Neuronal stem cell (in vitro differentiated cells): ENCODE measurements at regions not wholly inside any gene's neighbourhood (a gene's known extent, or its start where the extent isn't known, plus 50 kb on each side); places are given as distances from the start of the nearest gene placed in this dataset.

Experiments used
- DNase-seq: peaks from one replicate; pipeline ENCODE4 v3.0.0-alpha.2; 2013; ENCODE audit warnings: low spot score
- H2AFZ ChIP-seq: one replicate; pipeline ENCODE4 v1.6.1; 2013; ENCODE audit warnings: mild to moderate bottlenecking, low read length, inconsistent platforms
- H2AK5ac ChIP-seq: 2 replicates; pipeline ENCODE4 v1.6.1; 2013; ENCODE audit warnings: low read depth, mild to moderate bottlenecking, inconsistent platforms, low read length, moderate library complexity, mixed read lengths
- H2BK120ac ChIP-seq: 2 replicates; pipeline ENCODE4 v1.6.1; 2013; ENCODE audit warnings: low read depth, mild to moderate bottlenecking, inconsistent platforms, low read length, moderate library complexity, mixed read lengths
- H2BK12ac ChIP-seq: one replicate; pipeline ENCODE4 v1.6.1; 2013; ENCODE audit warnings: low read length, inconsistent platforms
- H2BK15ac ChIP-seq: 2 replicates; pipeline ENCODE4 v1.6.1; 2013; ENCODE audit warnings: mild to moderate bottlenecking, low read length, inconsistent platforms, mixed read lengths
- H2BK5ac ChIP-seq: one replicate; pipeline ENCODE4 v1.6.1; 2013; ENCODE audit warnings: inconsistent platforms, mild to moderate bottlenecking, low read length, moderate library complexity
- H3K14ac ChIP-seq: one replicate; pipeline ENCODE4 v1.6.1; 2013; ENCODE audit warnings: low read length, inconsistent platforms
- H3K18ac ChIP-seq: 2 replicates; pipeline ENCODE4 v1.6.1; 2013; ENCODE audit warnings: low read length, inconsistent platforms
- H3K23ac ChIP-seq: 2 replicates; pipeline ENCODE4 v1.6.1; 2013; ENCODE audit warnings: low read depth, mild to moderate bottlenecking, mixed read lengths, low read length, inconsistent platforms; ENCODE audit not compliant: poor library complexity
- H3K27ac ChIP-seq: replicated peaks from 3 replicates; pipeline ENCODE4 v1.5.1; 2013; ENCODE audit warnings: low read length, inconsistent platforms
- H3K27me3 ChIP-seq, 3 experiments: 2 replicates each; pipeline ENCODE4 v1.6.1; 2013; ENCODE audit warnings: low read length in 3 of 3, mild to moderate bottlenecking in 2 of 3, inconsistent platforms in 1 of 3, low read depth in 1 of 3, mixed read lengths in 1 of 3, moderate library complexity in 1 of 3; ENCODE audit not compliant: control insufficient read depth in 3 of 3, insufficient read depth in 3 of 3
- H3K36me3 ChIP-seq, 2 donors: replicated peaks in 1 of 2; 2 replicates each; pipeline ENCODE4 v1.6.1; 2013; ENCODE audit warnings: low read length in 2 of 2; ENCODE audit not compliant: control insufficient read depth in 2 of 2, insufficient read depth in 2 of 2
- H3K4ac ChIP-seq: 2 replicates; pipeline ENCODE4 v1.6.1; 2013; ENCODE audit warnings: inconsistent platforms, mild to moderate bottlenecking, low read length, moderate library complexity
- H3K4me1 ChIP-seq, 2 donors: 1 replicate in 1 of 2; 2 replicates in 1 of 2; pipeline ENCODE4 v1.6.1; 2013; ENCODE audit warnings: low read length in 2 of 2, low read depth in 1 of 2; ENCODE audit not compliant: control insufficient read depth in 2 of 2, insufficient read depth in 1 of 2
- H3K4me2 ChIP-seq: one replicate; pipeline ENCODE4 v1.6.1; 2013; ENCODE audit warnings: mild to moderate bottlenecking, low read length, inconsistent platforms; ENCODE audit not compliant: insufficient read depth, poor library complexity, severe bottlenecking
- H3K4me3 ChIP-seq, 2 donors: 2 replicates each; pipeline ENCODE4 v1.5.1; 2013; ENCODE audit warnings: low read length in 2 of 2, mild to moderate bottlenecking in 2 of 2, inconsistent platforms in 1 of 2, moderate library complexity in 1 of 2
- H3K79me1 ChIP-seq: one replicate; pipeline ENCODE4 v1.6.1; 2013; ENCODE audit warnings: low read depth, mild to moderate bottlenecking, inconsistent platforms, low read length, moderate library complexity
- H3K9ac ChIP-seq: one replicate; pipeline ENCODE4 v1.6.1; 2013; ENCODE audit warnings: mild to moderate bottlenecking, low read depth, low read length, inconsistent platforms; ENCODE audit not compliant: poor library complexity
- H3K9me3 ChIP-seq, 2 donors: replicated peaks in 1 of 2; 2 replicates each; pipeline versions ENCODE3 to v1.6.1; 2013; ENCODE audit warnings: low read length in 2 of 2, mild to moderate bottlenecking in 2 of 2, inconsistent platforms in 1 of 2, low read depth in 1 of 2, mixed read lengths in 1 of 2, moderate library complexity in 1 of 2; ENCODE audit not compliant: control insufficient read depth in 2 of 2, insufficient read depth in 1 of 2
- H4K8ac ChIP-seq: one replicate; pipeline ENCODE4 v1.6.1; 2013; ENCODE audit warnings: low read depth, mild to moderate bottlenecking, inconsistent platforms, low read length, moderate library complexity
- H4K91ac ChIP-seq: one replicate; pipeline ENCODE4 v1.6.1; 2013; ENCODE audit warnings: low read length, low read depth, mild to moderate bottlenecking, inconsistent platforms; ENCODE audit not compliant: poor library complexity
- WGBS, 2 donors: extraction: QIAGEN DNeasy Blood & Tissue Kit; methylation state at CpG; one replicate each; pipeline ENCODE4 v1.1.7; 2013; ENCODE audit warnings: missing lambda C conversion rate in 2 of 2, mixed read lengths in 1 of 2; ENCODE audit not compliant: insufficient read length in 2 of 2, insufficient replicate concordance in 1 of 2; ENCODE audit errors: extremely low coverage in 2 of 2; 5-methylcytosine and 5-hydroxymethylcytosine counted together

GRCh38 chr13:59510386-59510785, 653.3 kb downstream of the DIAPH3 start:
- Histone ChIP-seq H2BK5ac (no peak overlapping the region), H3K4me3 (no peak overlapping the region), H2BK120ac (no peak overlapping the region), H3K18ac (no peak overlapping the region), H4K91ac (no peak overlapping the region), H3K4me2 (no peak overlapping the region), H3K9ac (no peak overlapping the region), H3K23ac (no peak overlapping the region), H3K4me1 (no peaks in the 10 kb centered on the region), H2BK15ac (no peak overlapping the region), H2AFZ (no peak overlapping the region), H2BK12ac (no peak overlapping the region), H3K9me3 (no peaks in the 10 kb centered on the region), H3K79me1 (no peaks in the 10 kb centered on the region), H2AK5ac (no peak overlapping the region), H3K27me3 (no peaks in the 10 kb centered on the region), H3K14ac (no peak overlapping the region), H3K4ac (no peak overlapping the region), H4K8ac (no peak overlapping the region), H3K27ac (no peak overlapping the region), H3K36me3 (no peaks in the 10 kb centered on the region)
- DNase-seq = no peak
- WGBS, 2 donors = no CpG with 5 or more reads among the region's 4 CpGs

- H3K9ac ChIP-seq = no peak overlapping the region
- H3K4ac ChIP-seq = no peak overlapping the region
- no peaks in the 10 kb centered on the region for H3K4me1 ChIP-seq
- H3K27me3 ChIP-seq = no peaks in the 10 kb centered on the region
- no peak overlapping the region for H4K8ac ChIP-seq
- no CpG with 5 or more reads among the region's 1 CpG for WGBS, 2 donors
- H3K4me2 ChIP-seq = no peak overlapping the region
- no peak for DNase-seq
- H3K79me1 ChIP-seq = no peaks in the 10 kb centered on the region
- no peak overlapping the region for H2AFZ ChIP-seq
- H3K9me3 ChIP-seq = no peaks in the 10 kb centered on the region
- no peak overlapping the region for H2AK5ac ChIP-seq
- no peak overlapping the region for H4K91ac ChIP-seq
- H2BK5ac ChIP-seq = no peak overlapping the region
- H3K27ac ChIP-seq = no peak overlapping the region
- no peak overlapping the region for H2BK15ac ChIP-seq
- no peak overlapping the region for H3K14ac ChIP-seq
- H3K18ac ChIP-seq = no peak overlapping the region
- no peak overlapping the region for H2BK12ac ChIP-seq
- no peak overlapping the region for H3K23ac ChIP-seq
- H3K4me3 ChIP-seq = no peak overlapping the region
- H2BK120ac ChIP-seq = no peak overlapping the region
- no peaks in the 10 kb centered on the region for H3K36me3 ChIP-seq
Observed at GRCh38 chr13:59513686-59514085, 650.0 kb downstream of the DIAPH3 start.

GRCh38 chr13:59514316-59514715, 649.4 kb downstream of the DIAPH3 start:
- no peak overlapping the region for H2BK12ac ChIP-seq
- no peak overlapping the region for H2BK15ac ChIP-seq
- no peak overlapping the region for H3K4ac ChIP-seq
- no peak overlapping the region for H2AK5ac ChIP-seq
- no peaks in the 10 kb centered on the region for H3K9me3 ChIP-seq
- DNase-seq = no peak
- no peak overlapping the region for H2BK5ac ChIP-seq
- H3K18ac ChIP-seq = no peak overlapping the region
- no peak overlapping the region for H3K27ac ChIP-seq
- no peaks in the 10 kb centered on the region for H3K79me1 ChIP-seq
- no peak overlapping the region for H2BK120ac ChIP-seq
- no peak overlapping the region for H4K8ac ChIP-seq
- no peak overlapping the region for H3K9ac ChIP-seq
- no peaks in the 10 kb centered on the region for H3K36me3 ChIP-seq
- H3K27me3 ChIP-seq = no peaks in the 10 kb centered on the region
- no peak overlapping the region for H3K4me3 ChIP-seq
- no peak overlapping the region for H2AFZ ChIP-seq
- H3K4me1 ChIP-seq = no peaks in the 10 kb centered on the region
- no peak overlapping the region for H3K14ac ChIP-seq
- WGBS, 2 donors = no CpG with 5 or more reads among the region's 5 CpGs
- no peak overlapping the region for H4K91ac ChIP-seq
- H3K23ac ChIP-seq = no peak overlapping the region
- no peak overlapping the region for H3K4me2 ChIP-seq

GRCh38 chr13:59519819-59520218, 643.9 kb downstream of the DIAPH3 start:
- no peak overlapping the region for H3K4me2 ChIP-seq
- no peak overlapping the region for H2AFZ ChIP-seq
- H2BK12ac ChIP-seq = no peak overlapping the region
- no peak for DNase-seq
- no peaks in the 10 kb centered on the region for H3K9me3 ChIP-seq
- H4K91ac ChIP-seq = no peak overlapping the region
- no peak overlapping the region for H2BK15ac ChIP-seq
- WGBS, 2 donors = no CpG with 5 or more reads among the region's 2 CpGs
- H3K9ac ChIP-seq = no peak overlapping the region
- no peak overlapping the region for H2BK5ac ChIP-seq
- no peaks in the 10 kb centered on the region for H3K36me3 ChIP-seq
- no peak overlapping the region for H3K14ac ChIP-seq
- H3K4ac ChIP-seq = no peak overlapping the region
- H3K79me1 ChIP-seq = no peaks in the 10 kb centered on the region
- no peak overlapping the region for H2BK120ac ChIP-seq
- H2AK5ac ChIP-seq = no peak overlapping the region
- no peak overlapping the region for H3K27ac ChIP-seq
- no peak overlapping the region for H3K23ac ChIP-seq
- H3K4me1 ChIP-seq = peaks cover 0 to 2% of the 10 kb centered on the region in 2 donors
- H3K4me3 ChIP-seq = no peak overlapping the region
- H4K8ac ChIP-seq = no peak overlapping the region
- no peaks in the 10 kb centered on the region for H3K27me3 ChIP-seq
- H3K18ac ChIP-seq = no peak overlapping the region
